ENCODE measurements at regions not wholly inside any gene's neighbourhood (a gene's known extent, or its start where the extent isn't known, plus 50 kb on each side); places are given as distances from the start of the nearest gene placed in this dataset.

- DNase-seq = no peak
These were observed 161.3 kb downstream of the DRD1 start for GRCh38 chr5:175282611-175283225.

- no peak for DNase-seq
These were observed 162.3 kb downstream of the DRD1 start for GRCh38 chr5:175281714-175282113.

GRCh38 chr5:175281257-175281656 lies 162.7 kb downstream of the DRD1 start:
- DNase-seq = no peak

GRCh38 chr5:175279506-175279905 lies 164.5 kb downstream of the DRD1 start:
- DNase-seq = no peak

- DNase-seq = no peak
These were observed 168.2 kb downstream of the DRD1 start for GRCh38 chr5:175275748-175276147.

GRCh38 chr5:175275097-175275496 lies 168.9 kb downstream of the DRD1 start:
- DNase-seq = no peak

GRCh38 chr5:175274171-175274570 lies 169.8 kb downstream of the DRD1 start:
- no peak for DNase-seq

GRCh38 chr5:175264406-175264805 lies 179.6 kb downstream of the DRD1 start:
- no peak for DNase-seq

- DNase-seq = no peak
These were observed 180.2 kb downstream of the DRD1 start for GRCh38 chr5:175263776-175264175.

- no peak for DNase-seq
These were observed 182.5 kb downstream of the DRD1 start for GRCh38 chr5:175261526-175261925.

GRCh38 chr5:175261037-175261436 lies 182.9 kb downstream of the DRD1 start:
- DNase-seq = no peak

- DNase-seq = no peak
These were observed 186.2 kb downstream of the DRD1 start for GRCh38 chr5:175257847-175258194.

GRCh38 chr5:175257128-175257846 lies 186.7 kb downstream of the DRD1 start:
- no peak for DNase-seq

- no peak for DNase-seq
These were observed 189.8 kb downstream of the DRD1 start for GRCh38 chr5:175254155-175254554.

- DNase-seq = no peak
These were observed 190.4 kb downstream of the DRD1 start for GRCh38 chr5:175253597-175253996.

GRCh38 chr5:175252234-175252805 lies 191.7 kb downstream of the DRD1 start:
- no peak for DNase-seq

GRCh38 chr5:175250426-175250825 lies 193.6 kb downstream of the DRD1 start:
- DNase-seq = no peak

GRCh38 chr5:175248416-175248905 lies 195.5 kb downstream of the DRD1 start:
- DNase-seq = no peak

- no peak for DNase-seq
These were observed 197.0 kb downstream of the DRD1 start for GRCh38 chr5:175246889-175247520.

GRCh38 chr5:175246242-175246888 lies 197.6 kb downstream of the DRD1 start:
- DNase-seq = no peak

- DNase-seq = no peak
These were observed 200.5 kb downstream of the DRD1 start for GRCh38 chr5:175243441-175243840.

GRCh38 chr5:175242207-175242606 lies 201.8 kb downstream of the DRD1 start:
- DNase-seq = no peak

GRCh38 chr5:175238326-175238725 lies 205.7 kb downstream of the DRD1 start:
- no peak for DNase-seq

All from T-helper 9 cell (primary cell).